ENCODE measurements at regions not wholly inside any gene's neighbourhood (a gene's known extent, or its start where the extent isn't known, plus 50 kb on each side); places are given as distances from the start of the nearest gene placed in this dataset.
"Not testable (repeated sequence)": the region's sequence is repeated elsewhere in the genome, so short reads cannot be mapped to it uniquely, and the experiment has no call there.

DNA sequence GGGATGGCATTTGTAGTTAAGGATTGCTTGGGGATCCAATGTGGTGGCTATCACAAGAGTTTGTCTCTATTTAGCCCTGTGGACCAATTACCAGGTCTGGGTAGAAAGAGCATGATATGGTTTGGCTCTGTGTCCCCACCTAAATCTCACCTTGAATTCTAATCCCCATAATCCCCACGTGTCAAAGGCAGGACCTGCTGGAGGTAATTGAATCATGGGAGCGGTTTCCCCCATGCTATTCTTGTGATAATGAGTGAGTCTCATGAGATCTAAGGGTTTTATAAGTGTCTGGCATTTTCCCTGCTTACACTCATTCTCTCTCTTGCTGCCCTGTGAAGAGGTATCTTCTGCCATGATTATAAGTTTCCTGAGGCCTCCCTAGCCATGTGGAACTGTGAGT lies 86.4 kb upstream of the HS3ST4 start:
- Histone ChIP-seq H3K9me3 (no peaks in the 10 kb centered on the region), H3K4me1 (no peaks in the 10 kb centered on the region), H3K4me3 (ENCODE audit: low read depth, low read length) (no peak overlapping the region), H3K36me3 (no peaks in the 10 kb centered on the region), H3K27me3 (no peaks in the 10 kb centered on the region)
- no peak for DNase-seq
- TF ChIP-seq, protein P1, sequence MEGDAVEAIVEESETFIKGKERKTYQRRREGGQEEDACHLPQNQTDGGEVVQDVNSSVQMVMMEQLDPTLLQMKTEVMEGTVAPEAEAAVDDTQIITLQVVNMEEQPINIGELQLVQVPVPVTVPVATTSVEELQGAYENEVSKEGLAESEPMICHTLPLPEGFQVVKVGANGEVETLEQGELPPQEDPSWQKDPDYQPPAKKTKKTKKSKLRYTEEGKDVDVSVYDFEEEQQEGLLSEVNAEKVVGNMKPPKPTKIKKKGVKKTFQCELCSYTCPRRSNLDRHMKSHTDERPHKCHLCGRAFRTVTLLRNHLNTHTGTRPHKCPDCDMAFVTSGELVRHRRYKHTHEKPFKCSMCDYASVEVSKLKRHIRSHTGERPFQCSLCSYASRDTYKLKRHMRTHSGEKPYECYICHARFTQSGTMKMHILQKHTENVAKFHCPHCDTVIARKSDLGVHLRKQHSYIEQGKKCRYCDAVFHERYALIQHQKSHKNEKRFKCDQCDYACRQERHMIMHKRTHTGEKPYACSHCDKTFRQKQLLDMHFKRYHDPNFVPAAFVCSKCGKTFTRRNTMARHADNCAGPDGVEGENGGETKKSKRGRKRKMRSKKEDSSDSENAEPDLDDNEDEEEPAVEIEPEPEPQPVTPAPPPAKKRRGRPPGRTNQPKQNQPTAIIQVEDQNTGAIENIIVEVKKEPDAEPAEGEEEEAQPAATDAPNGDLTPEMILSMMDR (IDR thresholded peaks at IDR 0.05; ENCODE audit: low read depth, low read length): no peak

- not testable (repeated sequence) for H3K27me3 ChIP-seq; DNase-seq; H3K4me1 ChIP-seq; H3K9me3 ChIP-seq; H3K4me3 ChIP-seq (ENCODE audit: low read depth, low read length); H3K36me3 ChIP-seq
Measured at GRCh38 chr16:25601306-25601705, 90.5 kb upstream of the HS3ST4 start.

DNA sequence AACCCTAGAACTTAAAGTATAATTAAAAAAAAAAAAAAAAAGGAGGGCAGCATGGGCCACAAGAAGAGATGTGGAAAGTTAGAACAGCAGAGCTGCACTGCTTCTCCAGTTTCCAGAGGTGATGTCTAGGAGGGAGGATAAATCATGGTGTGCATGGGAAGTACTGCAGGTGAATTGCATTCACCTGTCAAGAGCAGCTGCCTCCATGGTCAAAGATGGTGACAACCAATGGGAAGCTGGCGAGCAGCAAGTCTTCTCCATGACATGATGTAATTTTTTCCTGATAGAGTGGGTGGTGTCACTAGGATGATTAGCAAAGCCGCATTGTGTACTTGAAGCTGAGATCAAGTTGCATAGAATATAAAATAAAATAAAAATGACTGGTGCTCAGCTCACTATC lies 95.6 kb upstream of the HS3ST4 start:
- H3K36me3 ChIP-seq: no peaks in the 10 kb centered on the region
- no peaks in the 10 kb centered on the region for H3K4me1 ChIP-seq
- TF ChIP-seq, protein P1 (IDR thresholded peaks at IDR 0.05; ENCODE audit: low read depth, low read length): no peak
- no peaks in the 10 kb centered on the region for H3K9me3 ChIP-seq
- DNase-seq: no peak
- H3K4me3 ChIP-seq (ENCODE audit: low read depth, low read length): no peak overlapping the region
- no peaks in the 10 kb centered on the region for H3K27me3 ChIP-seq

GRCh38 chr16:25593260-25593659 lies 98.5 kb upstream of the HS3ST4 start:
- TF ChIP-seq, protein P1 (IDR thresholded peaks at IDR 0.05; ENCODE audit: low read depth, low read length): no peak
- no peak overlapping the region for H3K4me3 ChIP-seq (ENCODE audit: low read depth, low read length)
- no peaks in the 10 kb centered on the region for H3K4me1 ChIP-seq
- H3K27me3 ChIP-seq: no peaks in the 10 kb centered on the region
- H3K36me3 ChIP-seq: no peaks in the 10 kb centered on the region
- no peak for DNase-seq
- H3K9me3 ChIP-seq: no peaks in the 10 kb centered on the region

DNA sequence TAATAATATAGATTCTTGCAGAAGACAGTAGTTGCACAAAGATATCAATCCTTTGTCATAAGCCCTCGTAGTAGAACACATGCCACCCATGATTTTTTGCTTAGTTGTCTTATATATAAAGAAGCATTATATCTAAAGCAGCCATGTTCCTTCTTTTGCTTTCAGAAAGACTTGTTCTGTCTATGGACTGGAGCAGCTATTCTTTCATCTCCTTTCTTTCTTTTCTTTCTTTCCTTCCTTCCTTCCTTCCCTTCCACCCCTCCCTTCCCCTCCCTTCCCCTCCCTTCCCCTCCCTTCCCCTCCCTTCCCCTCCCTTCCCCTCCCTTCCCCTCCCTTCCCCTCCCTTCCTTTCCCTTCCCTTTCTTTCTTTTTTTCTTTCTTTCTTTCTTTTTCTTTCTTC lies 104.0 kb upstream of the HS3ST4 start:
- Histone ChIP-seq H3K9me3 (no peaks in the 10 kb centered on the region), H3K27me3 (no peaks in the 10 kb centered on the region), H3K4me3 (ENCODE audit: low read depth, low read length) (no peak overlapping the region), H3K36me3 (no peaks in the 10 kb centered on the region), H3K4me1 (no peaks in the 10 kb centered on the region)
- DNase-seq: no peak
- TF ChIP-seq, protein P1 (IDR thresholded peaks at IDR 0.05; ENCODE audit: low read depth, low read length): no peak

- no peaks in the 10 kb centered on the region for H3K9me3 ChIP-seq
- no peak for DNase-seq
- no peaks in the 10 kb centered on the region for H3K36me3 ChIP-seq
- TF ChIP-seq, protein P1 (IDR thresholded peaks at IDR 0.05; ENCODE audit: low read depth, low read length): no peak
- H3K4me1 ChIP-seq: no peaks in the 10 kb centered on the region
- H3K4me3 ChIP-seq (ENCODE audit: low read depth, low read length): no peak overlapping the region
- H3K27me3 ChIP-seq: no peaks in the 10 kb centered on the region
Measured at GRCh38 chr16:25586826-25587225, 104.9 kb upstream of the HS3ST4 start.

GRCh38 chr16:25585526-25585925 lies 106.2 kb upstream of the HS3ST4 start:
- DNase-seq: no peak
- H3K27me3 ChIP-seq: no peaks in the 10 kb centered on the region
- H3K9me3 ChIP-seq: no peaks in the 10 kb centered on the region
- no peaks in the 10 kb centered on the region for H3K36me3 ChIP-seq
- TF ChIP-seq, protein P1 (IDR thresholded peaks at IDR 0.05; ENCODE audit: low read depth, low read length): no peak
- no peaks in the 10 kb centered on the region for H3K4me1 ChIP-seq
- no peak overlapping the region for H3K4me3 ChIP-seq (ENCODE audit: low read depth, low read length)
